Activated T-cell treated with anti-CD3 and anti-CD28 coated beads, Interleukin-2, amount 50 U/mL, for 24 hours (primary cell): ENCODE measurements at regions not wholly inside any gene's neighbourhood (a gene's known extent, or its start where the extent isn't known, plus 50 kb on each side); places are given as distances from the start of the nearest gene placed in this dataset.
A peak's percentile ranks its signal among the peaks of the same experiment; 100 is the strongest.

Experiments used
- DNase-seq: peaks from one replicate; pipeline ENCODE4 v3.0.0-alpha.2; 2020
- H3K27ac Mint-ChIP-seq: 2 replicates; pipeline ENCODE4 v1.8.0; 2020; ENCODE audit warnings: mild to moderate bottlenecking, mixed read lengths
- H3K27me3 Mint-ChIP-seq: 2 replicates; pipeline ENCODE4 v1.8.0; 2020; ENCODE audit warnings: mixed read lengths
- H3K36me3 Mint-ChIP-seq: 2 replicates; pipeline ENCODE4 v1.8.0; 2020; ENCODE audit warnings: low read depth, mixed read lengths
- H3K4me1 Mint-ChIP-seq: 2 replicates; pipeline ENCODE4 v1.8.0; 2020; ENCODE audit warnings: low read depth, mixed read lengths
- H3K4me3 Mint-ChIP-seq: 2 replicates; pipeline ENCODE4 v1.8.0; 2020; ENCODE audit warnings: mild to moderate bottlenecking, moderate library complexity, mixed read lengths
- H3K9me3 Mint-ChIP-seq: 2 replicates; pipeline ENCODE4 v1.8.0; 2020; ENCODE audit warnings: mixed read lengths

- Mint-ChIP-seq H3K27me3 (peaks cover 10% of the 10 kb centered on the region), H3K27ac (no peak overlapping the region), H3K4me1 (no peaks in the 10 kb centered on the region), H3K9me3 (no peaks in the 10 kb centered on the region), H3K4me3 (no peak overlapping the region), H3K36me3 (no peaks in the 10 kb centered on the region)
- no peak for DNase-seq
Measured at GRCh38 chr6:72519871-72520270, 102.0 kb upstream of the KCNQ5 start.

GRCh38 chr6:72521684-72522083 is 100.2 kb upstream of the KCNQ5 start:
- Mint-ChIP-seq H3K4me1 (no peaks in the 10 kb centered on the region), H3K9me3 (no peaks in the 10 kb centered on the region), H3K27me3 (peaks cover 12% of the 10 kb centered on the region), H3K27ac (no peak overlapping the region), H3K4me3 (no peak overlapping the region), H3K36me3 (no peaks in the 10 kb centered on the region)
- DNase-seq: no peak

GRCh38 chr6:72522735-72523141 is 99.1 kb upstream of the KCNQ5 start:
- Mint-ChIP-seq H3K4me3 (no peak overlapping the region), H3K9me3 (no peaks in the 10 kb centered on the region), H3K27me3 (peaks cover 7% of the 10 kb centered on the region), H3K27ac (no peak overlapping the region), H3K4me1 (no peaks in the 10 kb centered on the region), H3K36me3 (no peaks in the 10 kb centered on the region)
- peak; percentile 36 for DNase-seq

- Mint-ChIP-seq H3K4me3 (no peak overlapping the region), H3K9me3 (no peaks in the 10 kb centered on the region), H3K36me3 (no peaks in the 10 kb centered on the region), H3K27me3 (peaks cover 7% of the 10 kb centered on the region), H3K4me1 (no peaks in the 10 kb centered on the region), H3K27ac (no peak overlapping the region)
- DNase-seq: no peak
Measured at GRCh38 chr6:72524011-72524645, 97.7 kb upstream of the KCNQ5 start.

GRCh38 chr6:72525821-72526510 is 95.9 kb upstream of the KCNQ5 start:
- Mint-ChIP-seq H3K4me3 (no peak overlapping the region), H3K4me1 (no peaks in the 10 kb centered on the region), H3K9me3 (no peaks in the 10 kb centered on the region), H3K27ac (no peak overlapping the region), H3K27me3 (peaks cover 7% of the 10 kb centered on the region), H3K36me3 (no peaks in the 10 kb centered on the region)
- no peak for DNase-seq

GRCh38 chr6:72530152-72530551 is 91.7 kb upstream of the KCNQ5 start:
- DNase-seq: no peak
- peaks cover 2% of the 10 kb centered on the region for H3K4me1 Mint-ChIP-seq
- H3K4me3 Mint-ChIP-seq: no peak overlapping the region
- no peak overlapping the region for H3K27ac Mint-ChIP-seq
- H3K27me3 Mint-ChIP-seq: peaks cover 7% of the 10 kb centered on the region
- no peaks in the 10 kb centered on the region for H3K9me3 Mint-ChIP-seq
- H3K36me3 Mint-ChIP-seq: no peaks in the 10 kb centered on the region

GRCh38 chr6:72530750-72531149 is 91.1 kb upstream of the KCNQ5 start:
- Mint-ChIP-seq H3K36me3 (no peaks in the 10 kb centered on the region), H3K4me3 (no peak overlapping the region), H3K27me3 (peaks cover 7% of the 10 kb centered on the region), H3K4me1 (peaks cover 2% of the 10 kb centered on the region), H3K27ac (no peak overlapping the region), H3K9me3 (no peaks in the 10 kb centered on the region)
- DNase-seq: no peak

- no peaks in the 10 kb centered on the region for H3K36me3 Mint-ChIP-seq
- peaks cover 2% of the 10 kb centered on the region for H3K4me1 Mint-ChIP-seq
Measured at GRCh38 chr6:72533606-72534005, 88.3 kb upstream of the KCNQ5 start.

GRCh38 chr6:72534236-72534635 is 87.6 kb upstream of the KCNQ5 start:
- Mint-ChIP-seq H3K36me3 (no peaks in the 10 kb centered on the region), H3K9me3 (no peaks in the 10 kb centered on the region), H3K4me1 (peaks cover 2% of the 10 kb centered on the region), H3K27ac (no peak overlapping the region), H3K4me3 (no peak overlapping the region), H3K27me3 (no peaks in the 10 kb centered on the region)
- no peak for DNase-seq

More at GRCh38 chr6:72533606-72534005, 88.3 kb upstream of the KCNQ5 start:
- Mint-ChIP-seq H3K27me3 (no peaks in the 10 kb centered on the region), H3K9me3 (no peaks in the 10 kb centered on the region), H3K27ac (no peak overlapping the region), H3K4me3 (no peak overlapping the region)
- DNase-seq: no peak

- H3K4me3 Mint-ChIP-seq: no peak overlapping the region
- H3K4me1 Mint-ChIP-seq: peaks cover 2% of the 10 kb centered on the region
- no peaks in the 10 kb centered on the region for H3K36me3 Mint-ChIP-seq
- H3K27ac Mint-ChIP-seq: no peak overlapping the region
- H3K27me3 Mint-ChIP-seq: no peaks in the 10 kb centered on the region
- DNase-seq: no peak
- peaks cover 5% of the 10 kb centered on the region for H3K9me3 Mint-ChIP-seq
Measured at GRCh38 chr6:72535124-72535523, 86.7 kb upstream of the KCNQ5 start.

- H3K27ac Mint-ChIP-seq: no peak overlapping the region
- H3K27me3 Mint-ChIP-seq: peaks cover 4% of the 10 kb centered on the region
- H3K4me1 Mint-ChIP-seq: no peaks in the 10 kb centered on the region
- H3K9me3 Mint-ChIP-seq: peaks cover 2% of the 10 kb centered on the region
- H3K4me3 Mint-ChIP-seq: no peak overlapping the region
- no peaks in the 10 kb centered on the region for H3K36me3 Mint-ChIP-seq
- DNase-seq: no peak
Measured at GRCh38 chr6:72547020-72547419, 74.8 kb upstream of the KCNQ5 start.

GRCh38 chr6:72551470-72551869 is 70.4 kb upstream of the KCNQ5 start:
- Mint-ChIP-seq H3K36me3 (no peaks in the 10 kb centered on the region), H3K27me3 (peaks cover 3% of the 10 kb centered on the region), H3K9me3 (no peaks in the 10 kb centered on the region), H3K27ac (no peak overlapping the region), H3K4me1 (peaks cover 14% of the 10 kb centered on the region), H3K4me3 (no peak overlapping the region)
- DNase-seq: no peak

- H3K4me1 Mint-ChIP-seq: peaks cover 14% of the 10 kb centered on the region
- DNase-seq: no peak
- H3K27me3 Mint-ChIP-seq: peaks cover 3% of the 10 kb centered on the region
- no peak overlapping the region for H3K27ac Mint-ChIP-seq
- no peak overlapping the region for H3K4me3 Mint-ChIP-seq
- no peaks in the 10 kb centered on the region for H3K36me3 Mint-ChIP-seq
- H3K9me3 Mint-ChIP-seq: no peaks in the 10 kb centered on the region
Measured at GRCh38 chr6:72552938-72553337, 68.9 kb upstream of the KCNQ5 start.

- Mint-ChIP-seq H3K4me1 (peaks cover 14% of the 10 kb centered on the region), H3K27ac (peak overlapping the region; percentile 33), H3K27me3 (peaks cover 3% of the 10 kb centered on the region), H3K4me3 (no peak overlapping the region), H3K9me3 (no peaks in the 10 kb centered on the region), H3K36me3 (no peaks in the 10 kb centered on the region)
- no peak for DNase-seq
Measured at GRCh38 chr6:72553531-72554511, 68.0 kb upstream of the KCNQ5 start.
